Uterus (tissue), 3 donors: ENCODE measurements at regions not wholly inside any gene's neighbourhood (a gene's known extent, or its start where the extent isn't known, plus 50 kb on each side); places are given as distances from the start of the nearest gene placed in this dataset.

Experiments
- DNase-seq, 2 donors: peaks; one replicate each; pipeline ENCODE4 v3.0.0-alpha.2; 2019 to 2020
- H3K27ac ChIP-seq, 2 donors: fragments of 200-600 bp; sonication (generic); 1 replicate in 1 of 2; 2 replicates in 1 of 2; pipeline ENCODE4 v1.5.1; 2016 to 2018
- H3K27me3 ChIP-seq, 2 donors: fragments of 200-600 bp; sonication (generic); one replicate each; pipeline ENCODE4 v1.5.1; 2018 to 2019; ENCODE audit warnings: control low read depth in 1 of 2
- H3K36me3 ChIP-seq, 2 donors: fragments of 200-600 bp; sonication (generic); one replicate each; pipeline ENCODE4 v1.5.1; 2019; ENCODE audit warnings: control low read depth in 1 of 2
- H3K4me1 ChIP-seq, 2 donors: fragments of 200-600 bp; sonication (generic); one replicate each; pipeline ENCODE4 v1.5.1; 2018 to 2019; ENCODE audit warnings: control low read depth in 1 of 2
- H3K4me3 ChIP-seq, 2 donors: fragments of 200-600 bp; sonication (generic); 1 replicate in 1 of 2; 2 replicates in 1 of 2; pipeline ENCODE4 v1.5.1; 2018 to 2019; ENCODE audit warnings: mild to moderate bottlenecking in 1 of 2
- H3K9me3 ChIP-seq, 2 donors: fragments of 200-600 bp; sonication (generic); one replicate each; pipeline ENCODE4 v1.5.1; 2019; ENCODE audit warnings: control low read depth in 1 of 2
- CTCF ChIP-seq, 4 experiments: fragments of 200-600 bp in 2 of 4; fragments of 450-650 bp in 2 of 4; sonication (generic) in 2 of 4; IDR thresholded peaks; one replicate each; pipeline ENCODE4 v1.5.1; 2016 to 2019; ENCODE audit warnings: antibody characterized with exemption in 4 of 4, mild to moderate bottlenecking in 2 of 4, moderate library complexity in 1 of 4
- POLR2A ChIP-seq, 2 donors: fragments of 450-650 bp; IDR thresholded peaks; one replicate each; pipeline ENCODE4 v1.6.1; 2016; ENCODE audit warnings: antibody characterized with exemption in 2 of 2, mild to moderate bottlenecking in 1 of 2, moderate library complexity in 1 of 2
- intact Hi-C: fragments of 100-400 bp; cut with DNase I; formaldehyde crosslinking; loops from one replicate; pipeline ENCODE4 v1.15.1; 2023; ENCODE audit warnings: low total_unique reads
- donor health status: DM: yes; HTN: yes; CAD: no.

GRCh38 chr9:110087605-110088004 is 120.4 kb downstream of the C9orf152 start:
- H3K36me3 ChIP-seq, result no peaks in the 10 kb centered on the region
- no peak for DNase-seq
- intact Hi-C loops, result no loop called here
- TF ChIP-seq POLR2A (IDR thresholded peaks at IDR 0.05) (no peak), CTCF (IDR thresholded peaks at IDR 0.05) (no peak)
- H3K4me3 ChIP-seq, result no peak overlapping the region
- no peaks in the 10 kb centered on the region for H3K9me3 ChIP-seq
- H3K27ac ChIP-seq, result no peak overlapping the region
- no peaks in the 10 kb centered on the region for H3K4me1 ChIP-seq
- H3K27me3 ChIP-seq, result no peaks in the 10 kb centered on the region

DNA sequence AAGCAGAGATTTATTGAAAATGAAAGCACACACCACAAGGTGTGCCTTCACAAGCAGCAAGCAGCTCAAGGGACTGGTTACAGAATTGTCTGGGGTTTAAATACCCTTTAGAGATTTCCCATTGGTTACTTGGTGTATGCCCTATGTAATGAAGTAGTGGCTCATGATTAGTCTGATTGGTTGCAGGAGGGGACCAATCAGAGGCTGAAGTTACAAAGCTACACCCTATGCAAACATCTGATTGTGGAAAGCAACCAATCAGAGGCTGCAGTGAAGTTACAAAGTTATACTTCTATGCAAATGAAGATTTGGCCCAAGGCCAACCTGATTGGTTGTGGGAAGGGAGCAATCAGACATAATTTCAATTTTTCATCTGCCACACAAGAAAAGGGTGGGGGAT is 119.9 kb downstream of the C9orf152 start:
- intact Hi-C loops, result no loop called here
- H3K27me3 ChIP-seq, result no peaks in the 10 kb centered on the region
- DNase-seq, result no peak
- H3K36me3 ChIP-seq, result no peaks in the 10 kb centered on the region
- H3K4me1 ChIP-seq, result no peaks in the 10 kb centered on the region
- H3K4me3 ChIP-seq, result no peak overlapping the region
- TF ChIP-seq POLR2A (IDR thresholded peaks at IDR 0.05) (no peak), CTCF (IDR thresholded peaks at IDR 0.05) (no peak)
- no peak overlapping the region for H3K27ac ChIP-seq
- no peaks in the 10 kb centered on the region for H3K9me3 ChIP-seq

DNA sequence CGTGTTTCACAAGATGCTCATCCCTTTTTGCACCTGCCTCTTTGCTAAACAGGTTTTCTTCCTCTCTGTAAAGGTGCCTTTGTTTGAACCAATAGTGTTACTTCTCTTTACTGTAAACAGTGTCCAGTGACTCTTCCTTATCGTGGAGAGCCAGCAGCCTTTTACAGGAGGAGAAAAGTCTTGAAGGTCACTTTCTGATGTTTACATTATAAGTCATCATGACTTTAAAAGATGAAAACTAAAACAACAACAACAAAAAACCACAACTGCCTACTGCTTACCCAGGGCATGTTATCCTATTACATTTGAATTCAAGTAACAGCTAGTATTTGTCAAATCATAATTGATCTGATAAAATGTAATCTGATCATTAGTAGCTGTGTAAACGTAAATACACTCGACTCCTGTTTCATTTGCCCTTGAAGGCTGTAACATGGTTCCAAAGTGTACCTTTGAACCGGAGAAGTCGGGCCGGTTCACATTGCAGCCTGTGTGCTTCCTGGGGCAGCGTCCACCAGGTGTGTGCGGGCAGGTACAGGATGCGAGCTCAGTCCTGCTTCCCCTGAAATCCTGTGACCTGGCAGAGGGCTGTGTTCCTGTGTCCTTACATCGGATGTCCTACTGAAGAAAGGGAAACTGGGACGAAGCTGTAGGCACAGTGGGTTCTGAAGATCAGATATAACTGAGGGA is 118.1 kb downstream of the C9orf152 start:
- no peak overlapping the region for H3K27ac ChIP-seq
- TF ChIP-seq CTCF (IDR thresholded peaks at IDR 0.05) (no peak), POLR2A (IDR thresholded peaks at IDR 0.05) (no peak)
- H3K9me3 ChIP-seq, result no peaks in the 10 kb centered on the region
- no peaks in the 10 kb centered on the region for H3K27me3 ChIP-seq
- H3K4me3 ChIP-seq, result no peak overlapping the region
- no peaks in the 10 kb centered on the region for H3K36me3 ChIP-seq
- intact Hi-C loops, result no loop called here
- H3K4me1 ChIP-seq, result no peaks in the 10 kb centered on the region
- DNase-seq, result no peak

GRCh38 chr9:110092792-110093191 is 115.2 kb downstream of the C9orf152 start:
- Histone ChIP-seq H3K9me3 (no peaks in the 10 kb centered on the region), H3K27me3 (no peaks in the 10 kb centered on the region), H3K36me3 (no peaks in the 10 kb centered on the region), H3K4me1 (no peaks in the 10 kb centered on the region), H3K27ac (no peak overlapping the region), H3K4me3 (no peak overlapping the region)
- intact Hi-C loops, result no loop called here
- no peak for DNase-seq
- no peak for TF ChIP-seq CTCF (IDR thresholded peaks at IDR 0.05)
- TF ChIP-seq POLR2A (IDR thresholded peaks at IDR 0.05), result no peak

DNA sequence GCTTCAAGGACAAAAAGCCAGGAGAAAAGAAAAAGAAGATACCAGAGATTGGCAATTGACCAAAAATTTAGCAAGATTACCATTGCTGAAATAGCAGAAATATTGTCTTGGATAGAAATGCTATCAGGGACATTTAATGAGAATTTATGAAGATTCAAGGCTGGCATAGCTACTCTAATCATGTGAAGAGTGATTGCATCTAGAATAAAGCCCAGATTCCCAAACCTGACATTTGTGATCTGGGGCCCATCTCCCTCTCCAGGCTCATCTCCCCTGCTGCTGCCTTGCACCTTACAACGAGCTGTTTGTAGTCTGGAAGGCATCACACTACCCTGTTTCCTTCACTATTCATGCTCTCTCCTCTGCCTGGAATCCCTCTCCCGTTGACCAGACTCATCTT is 114.5 kb downstream of the C9orf152 start:
- no peaks in the 10 kb centered on the region for H3K36me3 ChIP-seq
- H3K9me3 ChIP-seq, result no peaks in the 10 kb centered on the region
- H3K27ac ChIP-seq, result no peak overlapping the region
- intact Hi-C loops, result no loop called here
- no peak for DNase-seq
- no peaks in the 10 kb centered on the region for H3K27me3 ChIP-seq
- no peak overlapping the region for H3K4me3 ChIP-seq
- TF ChIP-seq POLR2A (IDR thresholded peaks at IDR 0.05), result no peak
- TF ChIP-seq CTCF (IDR thresholded peaks at IDR 0.05), result no peak
- no peaks in the 10 kb centered on the region for H3K4me1 ChIP-seq
